HepG2 (cell line): ENCODE measurements at regions not wholly inside any gene's neighbourhood (a gene's known extent, or its start where the extent isn't known, plus 50 kb on each side); places are given as distances from the start of the nearest gene placed in this dataset.

Experiments used
- ATAC-seq: fragments of 200-7000 bp; cut with Tn5 transposase; 3 replicates; pipeline ENCODE4 v1.9.1; 2020; ENCODE audit warnings: mild to moderate bottlenecking, moderate library complexity
- BruUV-seq: library from RNA; stranded (reverse); fragments of 400-500 nt; replicated peaks from 2 replicates; lab custom pipeline; 2021; lab: Mats Ljungman, UMichigan
- CTCF ChIA-PET: fragments of 300-600 bp; formaldehyde crosslinking; extraction: SDS; loops from one replicate; lab custom pipeline; 2021; ENCODE audit warnings: low total read pairs, inconsistent platforms, low intra/inter-chr PET ratio; lab: Yijun Ruan, JAX
- POLR2A ChIA-PET: fragments of 350-600 bp; sonication (Branson Sonifier 250); formaldehyde crosslinking; loops from one replicate; lab custom pipeline; 2020; ENCODE audit warnings: antibody characterized with exemption, inconsistent platforms; lab: Yijun Ruan, JAX
- DNase-seq: peaks from one replicate; pipeline ENCODE4 v3.0.0-alpha.2; 2015; ENCODE audit warnings: low spot score
- FAIRE-seq: peaks from 3 replicates; lab custom pipeline; 2011; peaks lifted over from hg19 to GRCh38; lab: Jason Lieb, UNC
- H2AFZ ChIP-seq: one replicate; pipeline ENCODE4 v1.6.1; 2011; ENCODE audit warnings: low read length, inconsistent platforms
- H3K27ac ChIP-seq: fragments of 300-600 bp; 3 replicates; pipeline ENCODE4 v1.8.0; 2011; ENCODE audit warnings: mixed run types, mild to moderate bottlenecking, mixed read lengths, low read length, inconsistent platforms; ENCODE audit not compliant: insufficient read depth; ENCODE audit errors: extremely low read length
- H3K27me3 ChIP-seq, 2 experiments: fragments of 200-600 bp in 1 of 2; 2 replicates in 1 of 2; 3 replicates in 1 of 2; pipeline versions ENCODE4 v1.6.0 to v1.8.0; 2011; ENCODE audit warnings: low read length in 2 of 2, mild to moderate bottlenecking in 2 of 2, moderate library complexity in 2 of 2, inconsistent platforms in 1 of 2; ENCODE audit not compliant: insufficient read depth in 2 of 2, control insufficient read depth in 1 of 2
- H3K36me3 ChIP-seq, 2 experiments: fragments of 200-600 bp in 1 of 2; replicated peaks in 1 of 2; 2 replicates in 1 of 2; 3 replicates in 1 of 2; pipeline versions ENCODE4 v1.5.1 to v1.8.0; 2011; ENCODE audit warnings: low read length in 2 of 2, inconsistent platforms in 1 of 2; ENCODE audit not compliant: insufficient read depth in 2 of 2, control insufficient read depth in 1 of 2
- H3K4me1 ChIP-seq: 2 replicates; pipeline ENCODE4 v1.5.1; 2012; ENCODE audit warnings: low read length, inconsistent platforms; ENCODE audit not compliant: insufficient read depth
- H3K4me2 ChIP-seq: 2 replicates; pipeline ENCODE4 v1.6.0; 2011; ENCODE audit warnings: low read depth, low read length, inconsistent platforms
- H3K4me3 ChIP-seq, 3 experiments: fragments of 200-600 bp in 1 of 3; sonication (generic), shearing (Covaris generic) in 1 of 3; replicated peaks in 1 of 3; 2 replicates each; pipeline ENCODE4 v1.5.1; 2011 to 2016; ENCODE audit warnings: low read length in 3 of 3, inconsistent platforms in 2 of 3, low read depth in 2 of 3, mild to moderate bottlenecking in 2 of 3, control low read depth in 1 of 3, mixed read lengths in 1 of 3; ENCODE audit not compliant: insufficient read depth in 1 of 3
- H3K79me2 ChIP-seq: one replicate; pipeline ENCODE4 v1.6.1; 2011; ENCODE audit warnings: low read length, inconsistent platforms; ENCODE audit not compliant: insufficient read depth
- H3K9ac ChIP-seq: 2 replicates; pipeline ENCODE4 v1.6.0; 2011; ENCODE audit warnings: mild to moderate bottlenecking, low read depth, low read length, inconsistent platforms; ENCODE audit not compliant: insufficient read depth
- H3K9me3 ChIP-seq: 2 replicates; pipeline ENCODE4 v1.5.1; 2012; ENCODE audit warnings: mild to moderate bottlenecking, low read length
- H4K20me1 ChIP-seq: 2 replicates; pipeline ENCODE4 v1.6.0; 2011; ENCODE audit warnings: inconsistent platforms, mild to moderate bottlenecking, low read length, moderate library complexity; ENCODE audit not compliant: insufficient read depth
- ATF5 ChIP-seq: sonication (generic); formaldehyde crosslinking; IDR thresholded peaks from 2 replicates; pipeline ENCODE4 v1.4.0; 2020; ENCODE audit warnings: mild to moderate bottlenecking, low read depth, missing genetic modification reagents
- CHCHD3 ChIP-seq: sonication (generic); formaldehyde crosslinking; IDR thresholded peaks from 2 replicates; pipeline ENCODE4 v1.8.0; 2022; ENCODE audit warnings: mild to moderate bottlenecking, missing genetic modification reagents, moderate library complexity
- CREB1 ChIP-seq, 2 experiments: fragments of 450-650 bp in 1 of 2; IDR thresholded peaks; 2 replicates each; pipeline ENCODE4 v1.6.1; 2016 to 2017; ENCODE audit warnings: control low read depth in 1 of 2, mild to moderate bottlenecking in 1 of 2, missing compliant biosample characterization in 1 of 2, missing genetic modification characterization in 1 of 2
- CREBL2 ChIP-seq: sonication (generic); formaldehyde crosslinking; IDR thresholded peaks from 2 replicates; pipeline ENCODE4 v1.8.1; 2023; ENCODE audit warnings: missing genetic modification reagents, mild to moderate bottlenecking, borderline replicate concordance
- GATAD1 ChIP-seq: IDR thresholded peaks from 2 replicates; pipeline ENCODE4 v1.6.1; 2016; ENCODE audit warnings: missing genetic modification reagents, missing compliant biosample characterization
- KLF16 ChIP-seq, 2 experiments: sonication (generic) in 1 of 2; formaldehyde crosslinking in 1 of 2; IDR thresholded peaks; 2 replicates each; pipeline versions ENCODE4 v1.6.1 to v1.8.0; 2016 to 2023; ENCODE audit warnings: missing genetic modification reagents in 2 of 2, missing compliant biosample characterization in 1 of 2
- TCF7 ChIP-seq: sonication (generic); IDR thresholded peaks from 2 replicates; pipeline ENCODE4 v1.6.1; 2016; ENCODE audit warnings: antibody characterized with exemption, low read depth
- ZHX1 ChIP-seq: sonication (generic); formaldehyde crosslinking; IDR thresholded peaks from 2 replicates; pipeline ENCODE4 v1.8.1; 2022; ENCODE audit warnings: low read depth, mild to moderate bottlenecking, missing genetic modification reagents
- ZNF143 ChIP-seq: sonication (generic); formaldehyde crosslinking; IDR thresholded peaks from 2 replicates; pipeline ENCODE4 v1.4.0; 2020; ENCODE audit warnings: missing genetic modification reagents
- ZNF577 ChIP-seq: sonication (generic); formaldehyde crosslinking; IDR thresholded peaks from 2 replicates; pipeline ENCODE4 v1.4.0; 2020; ENCODE audit warnings: mild to moderate bottlenecking, low read depth, missing genetic modification reagents, borderline replicate concordance
- ZSCAN29 ChIP-seq: sonication (generic); formaldehyde crosslinking; conservative IDR thresholded peaks from 2 replicates; pipeline ENCODE4 v1.4.0; 2020; ENCODE audit warnings: mild to moderate bottlenecking, missing genetic modification reagents
- WGBS: methylation state at CpG from one replicate; pipeline ENCODE4 v1.1.6; 2017; ENCODE audit warnings: low lambda C conversion rate; 5-methylcytosine and 5-hydroxymethylcytosine counted together
- in situ Hi-C: cut with HindIII; loops from 2 replicates; pipeline ENCODE4 v1.10.0; 2017; ENCODE audit warnings: low pct_unique_long_range_greater_than_20kb; ENCODE audit not compliant: extremely low pct_ligation_motif_present
- intact Hi-C: fragments of 100-400 bp; cut with micrococcal nuclease; formaldehyde crosslinking; loops from one replicate; pipeline ENCODE4 v1.10.0; 2022; ENCODE audit not compliant: unreplicated experiment

GRCh38 chr4:144894573-144894972, 203.4 kb downstream of the ANAPC10 start (continued):
- no peak for TF ChIP-seq KLF16 (CRISPR knock-in tag; IDR thresholded peaks at IDR 0.05)
- TF ChIP-seq ZNF143, result no peak
- TF ChIP-seq ZSCAN29 (CRISPR knock-in tag), result no peak
- no peak for TF ChIP-seq GATAD1 (CRISPR knock-in tag)

GRCh38 chr4:144899393-144899792, 198.6 kb downstream of the ANAPC10 start:
- no peak for DNase-seq

GRCh38 chr4:144901141-144901540, 196.9 kb downstream of the ANAPC10 start:
- FAIRE-seq, result no peak
- Histone ChIP-seq H2AFZ (no peak overlapping the region), H3K27ac (no peak overlapping the region), H3K9me3 (no peaks in the 10 kb centered on the region), H4K20me1 (no peaks in the 10 kb centered on the region), H3K36me3 (no peaks in the 10 kb centered on the region), H3K4me3 (no peak overlapping the region), H3K27me3 (no peaks in the 10 kb centered on the region), H3K4me1 (no peaks in the 10 kb centered on the region), H3K4me2 (no peak overlapping the region), H3K79me2 (no peaks in the 10 kb centered on the region), H3K9ac (no peak overlapping the region)
- WGBS, result 43% methylated on average over 2 of the region's 2 CpGs
- in situ Hi-C loops, result no loop called here
- ATAC-seq, result no peak
- intact Hi-C loops, result no loop called here
- DNase-seq, result no peak
- ChIA-PET CTCF (no interaction called here), POLR2A (no interaction called here)
- BruUV-seq, result no TSS peak
- TF ChIP-seq CHCHD3, result no peak
- TF ChIP-seq ZHX1 (CRISPR knock-in tag), result no peak
- TF ChIP-seq ATF5 (CRISPR knock-in tag), result no peak
- TF ChIP-seq ZNF577 (CRISPR knock-in tag), result no peak
- TF ChIP-seq CREBL2 (CRISPR knock-in tag), result no peak

More at GRCh38 chr4:144899393-144899792, 198.6 kb downstream of the ANAPC10 start:
- H3K4me2 ChIP-seq, result no peak overlapping the region
- peak; percentile 28; the same call in 1 of the 2 replicates for TF ChIP-seq CREB1 (IDR thresholded peaks at IDR 0.05)
- TF ChIP-seq CREB1 (CRISPR knock-in tag; IDR thresholded peaks at IDR 0.05), result no peak
- no peak for TF ChIP-seq TCF7
- ChIA-PET POLR2A (no interaction called here), CTCF (no interaction called here)
- intact Hi-C loops, result no loop called here
- H4K20me1 ChIP-seq, result no peaks in the 10 kb centered on the region
- H3K9ac ChIP-seq, result no peak overlapping the region
- no peaks in the 10 kb centered on the region for H3K79me2 ChIP-seq
- H3K36me3 ChIP-seq, result no peaks in the 10 kb centered on the region
- H2AFZ ChIP-seq, result no peak overlapping the region
- H3K27me3 ChIP-seq, result no peaks in the 10 kb centered on the region
- no peaks in the 10 kb centered on the region for H3K9me3 ChIP-seq
- no TSS peak for BruUV-seq
- no peaks in the 10 kb centered on the region for H3K4me1 ChIP-seq
- in situ Hi-C loops, result no loop called here
- H3K27ac ChIP-seq, result no peak overlapping the region
- FAIRE-seq (no peak), ATAC-seq (no peak)
- WGBS, result under 1% methylated on average over 3 of the region's 3 CpGs
- no peak overlapping the region for H3K4me3 ChIP-seq
